ENCODE measurements at regions not wholly inside any gene's neighbourhood (a gene's known extent, or its start where the extent isn't known, plus 50 kb on each side); places are given as distances from the start of the nearest gene placed in this dataset.

DNA sequence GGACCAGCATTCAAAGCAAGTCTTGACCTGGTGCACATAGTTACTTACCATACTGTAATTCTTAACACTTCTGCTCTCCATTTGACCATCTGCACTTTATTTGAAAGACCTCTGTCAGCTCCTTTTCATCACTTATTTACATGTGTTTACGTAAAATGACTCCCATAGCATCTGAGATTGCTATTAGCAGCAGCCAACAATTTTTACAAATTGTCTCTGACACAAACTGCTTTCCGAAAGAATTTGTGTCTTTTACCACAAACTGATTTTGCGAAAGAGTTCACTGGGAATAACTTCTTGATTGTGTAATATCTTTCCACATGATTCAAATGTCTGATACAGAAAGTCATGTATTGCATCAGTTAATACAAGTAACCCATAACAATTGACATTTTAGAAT is 144.1 kb upstream of the PEX5L start:
- no peaks in the 10 kb centered on the region for H3K9me3 ChIP-seq (ENCODE audit: control insufficient read depth, insufficient read depth, low read length)
- peak; percentile 61 for DNase-seq (ENCODE audit: low read depth, low spot score)
- CTCF ChIA-PET: no interaction called here
- no peaks in the 10 kb centered on the region for H3K27me3 ChIP-seq (ENCODE audit: control insufficient read depth, insufficient read depth, low read length)
- H3K27ac ChIP-seq (ENCODE audit: low read depth, low read length): no peak overlapping the region
- H3K4me3 ChIP-seq (ENCODE audit: low read depth, low read length): no peak overlapping the region
- POLR2A ChIA-PET: no interaction called here
- TF ChIP-seq, protein P1, sequence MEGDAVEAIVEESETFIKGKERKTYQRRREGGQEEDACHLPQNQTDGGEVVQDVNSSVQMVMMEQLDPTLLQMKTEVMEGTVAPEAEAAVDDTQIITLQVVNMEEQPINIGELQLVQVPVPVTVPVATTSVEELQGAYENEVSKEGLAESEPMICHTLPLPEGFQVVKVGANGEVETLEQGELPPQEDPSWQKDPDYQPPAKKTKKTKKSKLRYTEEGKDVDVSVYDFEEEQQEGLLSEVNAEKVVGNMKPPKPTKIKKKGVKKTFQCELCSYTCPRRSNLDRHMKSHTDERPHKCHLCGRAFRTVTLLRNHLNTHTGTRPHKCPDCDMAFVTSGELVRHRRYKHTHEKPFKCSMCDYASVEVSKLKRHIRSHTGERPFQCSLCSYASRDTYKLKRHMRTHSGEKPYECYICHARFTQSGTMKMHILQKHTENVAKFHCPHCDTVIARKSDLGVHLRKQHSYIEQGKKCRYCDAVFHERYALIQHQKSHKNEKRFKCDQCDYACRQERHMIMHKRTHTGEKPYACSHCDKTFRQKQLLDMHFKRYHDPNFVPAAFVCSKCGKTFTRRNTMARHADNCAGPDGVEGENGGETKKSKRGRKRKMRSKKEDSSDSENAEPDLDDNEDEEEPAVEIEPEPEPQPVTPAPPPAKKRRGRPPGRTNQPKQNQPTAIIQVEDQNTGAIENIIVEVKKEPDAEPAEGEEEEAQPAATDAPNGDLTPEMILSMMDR (IDR thresholded peaks at IDR 0.05; ENCODE audit: low read depth, low read length): no peak

- POLR2A ChIA-PET: no interaction called here
- H3K27ac ChIP-seq (ENCODE audit: low read depth, low read length): no peak overlapping the region
- CTCF ChIA-PET: no interaction called here
- no peaks in the 10 kb centered on the region for H3K27me3 ChIP-seq (ENCODE audit: control insufficient read depth, insufficient read depth, low read length)
- TF ChIP-seq, protein P1 (IDR thresholded peaks at IDR 0.05; ENCODE audit: low read depth, low read length): no peak
- no peak overlapping the region for H3K4me3 ChIP-seq (ENCODE audit: low read depth, low read length)
- H3K9me3 ChIP-seq (ENCODE audit: control insufficient read depth, insufficient read depth, low read length): no peaks in the 10 kb centered on the region
- no peak for DNase-seq (ENCODE audit: low read depth, low spot score)
Observed at GRCh38 chr3:180181387-180181786, 144.7 kb upstream of the PEX5L start.

GRCh38 chr3:180183346-180183745 is 146.6 kb upstream of the PEX5L start:
- H3K4me3 ChIP-seq (ENCODE audit: low read depth, low read length): no peak overlapping the region
- H3K27ac ChIP-seq (ENCODE audit: low read depth, low read length): no peak overlapping the region
- DNase-seq (ENCODE audit: low read depth, low spot score): no peak
- POLR2A ChIA-PET: no interaction called here
- no peaks in the 10 kb centered on the region for H3K27me3 ChIP-seq (ENCODE audit: control insufficient read depth, insufficient read depth, low read length)
- TF ChIP-seq, protein P1 (IDR thresholded peaks at IDR 0.05; ENCODE audit: low read depth, low read length): no peak
- H3K9me3 ChIP-seq (ENCODE audit: control insufficient read depth, insufficient read depth, low read length): no peaks in the 10 kb centered on the region
- CTCF ChIA-PET: no interaction called here

GRCh38 chr3:180184816-180185215 is 148.1 kb upstream of the PEX5L start:
- Histone ChIP-seq H3K4me3 (ENCODE audit: low read depth, low read length) (no peak overlapping the region), H3K27me3 (ENCODE audit: control insufficient read depth, insufficient read depth, low read length) (no peaks in the 10 kb centered on the region), H3K27ac (ENCODE audit: low read depth, low read length) (no peak overlapping the region), H3K9me3 (ENCODE audit: control insufficient read depth, insufficient read depth, low read length) (no peaks in the 10 kb centered on the region)
- POLR2A ChIA-PET: no interaction called here
- TF ChIP-seq, protein P1 (IDR thresholded peaks at IDR 0.05; ENCODE audit: low read depth, low read length): no peak
- CTCF ChIA-PET: interaction anchor here (0.6 kb wide), 1 partner anchor 171 kb away, joined by 3 read pairs; no protein-coding TSS in a partner anchor
- DNase-seq (ENCODE audit: low read depth, low spot score): no peak

DNA sequence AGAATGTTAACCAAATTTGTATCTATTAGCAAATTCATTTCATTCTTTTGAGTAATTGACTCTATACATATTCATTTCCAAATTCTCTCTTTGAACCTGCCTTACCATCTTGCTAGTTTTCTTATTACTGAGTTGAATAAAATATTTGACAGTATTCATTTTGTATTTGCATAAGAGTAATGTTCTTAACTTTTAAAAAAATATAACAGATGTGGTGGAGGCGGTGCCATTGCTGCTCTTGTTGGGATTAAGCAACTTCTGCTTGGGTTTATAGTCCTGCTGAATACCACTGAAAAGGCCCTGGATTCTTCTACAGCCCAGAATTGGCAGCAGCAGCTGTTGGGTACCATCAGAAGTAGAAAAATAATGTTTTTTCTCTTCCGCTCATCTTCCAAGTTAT is 148.9 kb upstream of the PEX5L start:
- TF ChIP-seq, protein P1 (IDR thresholded peaks at IDR 0.05; ENCODE audit: low read depth, low read length): no peak
- POLR2A ChIA-PET: no interaction called here

More for the DNA sequence above, 148.9 kb upstream of the PEX5L start:
- Histone ChIP-seq H3K4me3 (ENCODE audit: low read depth, low read length) (no peak overlapping the region), H3K27ac (ENCODE audit: low read depth, low read length) (no peak overlapping the region), H3K27me3 (ENCODE audit: control insufficient read depth, insufficient read depth, low read length) (no peaks in the 10 kb centered on the region), H3K9me3 (ENCODE audit: control insufficient read depth, insufficient read depth, low read length) (no peaks in the 10 kb centered on the region)
- CTCF ChIA-PET: interaction anchor here (0.6 kb wide), 1 partner anchor 170 kb away, joined by 3 read pairs; no protein-coding TSS in a partner anchor
- no peak for DNase-seq (ENCODE audit: low read depth, low spot score)
